K562 (cell line): ENCODE measurements at regions not wholly inside any gene's neighbourhood (a gene's known extent, or its start where the extent isn't known, plus 50 kb on each side); places are given as distances from the start of the nearest gene placed in this dataset.
"Not testable (repeated sequence)": the region's sequence is repeated elsewhere in the genome, so short reads cannot be mapped to it uniquely, and the experiment has no call there.

Source experiments
- POLR2AphosphoS2 ChIP-seq: IDR thresholded peaks from 2 replicates; pipeline ENCODE4 v1.6.1; 2012; ENCODE audit warnings: low read length, improper control_type of control experiment
- POLR2AphosphoS5 ChIP-seq: IDR thresholded peaks from 2 replicates; pipeline ENCODE4 v1.6.1; 2011; ENCODE audit warnings: mild to moderate bottlenecking, low read depth, low read length, moderate library complexity; ENCODE audit not compliant: control insufficient read depth, insufficient read depth
- ZNF780A ChIP-seq: fragments of 250-450 bp; sonication (Bioruptor Pico); IDR thresholded peaks from 2 replicates; pipeline ENCODE4 v1.5.0; 2021; ENCODE audit warnings: mild to moderate bottlenecking
- TF ChIP-seq, protein P1 (sequence below), 3 experiments: IDR thresholded peaks in 2 of 3; conservative IDR thresholded peaks in 1 of 3; 2 replicates each; pipeline ENCODE4 v1.5.1; 2011 to 2012; ENCODE audit warnings: low read length in 3 of 3, mild to moderate bottlenecking in 3 of 3, control low read depth in 2 of 3, improper control_type of control experiment in 1 of 3, inconsistent platforms in 1 of 3, low read depth in 1 of 3, mixed read lengths in 1 of 3, moderate library complexity in 1 of 3; ENCODE audit not compliant: insufficient read depth in 2 of 3

DNA sequence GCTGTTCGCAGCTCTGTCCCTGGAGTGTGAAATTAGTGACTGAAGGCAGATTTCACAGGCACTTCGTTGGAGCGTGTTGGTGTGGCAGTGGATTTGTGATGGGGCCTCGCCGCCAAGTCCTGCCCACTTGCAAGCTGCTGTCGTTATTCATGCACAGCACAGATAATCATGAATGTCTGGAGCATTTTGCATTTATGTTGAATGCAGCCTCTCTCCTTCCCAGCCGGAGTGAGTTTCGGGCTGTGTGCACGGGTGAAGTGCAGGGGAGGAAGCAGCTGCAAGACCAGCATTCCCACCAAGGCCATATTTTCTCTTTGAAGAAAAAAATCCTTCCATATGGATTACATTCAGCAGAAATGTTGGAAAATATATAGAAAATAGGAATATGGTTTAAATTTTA, 136.5 kb upstream of the SULF2 start:
- not testable (repeated sequence) for TF ChIP-seq POLR2AphosphoS2; ZNF780A (CRISPR knock-in tag); POLR2AphosphoS5
- TF ChIP-seq, protein P1, sequence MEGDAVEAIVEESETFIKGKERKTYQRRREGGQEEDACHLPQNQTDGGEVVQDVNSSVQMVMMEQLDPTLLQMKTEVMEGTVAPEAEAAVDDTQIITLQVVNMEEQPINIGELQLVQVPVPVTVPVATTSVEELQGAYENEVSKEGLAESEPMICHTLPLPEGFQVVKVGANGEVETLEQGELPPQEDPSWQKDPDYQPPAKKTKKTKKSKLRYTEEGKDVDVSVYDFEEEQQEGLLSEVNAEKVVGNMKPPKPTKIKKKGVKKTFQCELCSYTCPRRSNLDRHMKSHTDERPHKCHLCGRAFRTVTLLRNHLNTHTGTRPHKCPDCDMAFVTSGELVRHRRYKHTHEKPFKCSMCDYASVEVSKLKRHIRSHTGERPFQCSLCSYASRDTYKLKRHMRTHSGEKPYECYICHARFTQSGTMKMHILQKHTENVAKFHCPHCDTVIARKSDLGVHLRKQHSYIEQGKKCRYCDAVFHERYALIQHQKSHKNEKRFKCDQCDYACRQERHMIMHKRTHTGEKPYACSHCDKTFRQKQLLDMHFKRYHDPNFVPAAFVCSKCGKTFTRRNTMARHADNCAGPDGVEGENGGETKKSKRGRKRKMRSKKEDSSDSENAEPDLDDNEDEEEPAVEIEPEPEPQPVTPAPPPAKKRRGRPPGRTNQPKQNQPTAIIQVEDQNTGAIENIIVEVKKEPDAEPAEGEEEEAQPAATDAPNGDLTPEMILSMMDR (IDR thresholded peaks at IDR 0.05 in 2 of 3, conservative IDR thresholded peaks at IDR 0.05 in 1 of 3; ENCODE audit: insufficient read depth in 2 of 3, low read depth in 1 of 3, low read length in 3 of 3): not testable (repeated sequence)
